ENCODE measurements at regions not wholly inside any gene's neighbourhood (a gene's known extent, or its start where the extent isn't known, plus 50 kb on each side); places are given as distances from the start of the nearest gene placed in this dataset.

- Histone ChIP-seq H3K4me3 (replicated peaks in 1 of 2; ENCODE audit: low read depth in 1 of 2, low read length in 2 of 2) (no peak overlapping the region), H3K9me2 (ENCODE audit: insufficient read depth) (no peaks in the 10 kb centered on the region), H2AFZ (ENCODE audit: low read depth, low read length, poor library complexity, severe bottlenecking) (no peak overlapping the region), H4K20me1 (ENCODE audit: insufficient read depth) (no peaks in the 10 kb centered on the region), H3K4me2 (ENCODE audit: low read length) (no peak overlapping the region), H3K9ac (ENCODE audit: low read length) (no peak overlapping the region), H3K9me3 (ENCODE audit: control insufficient read depth in 1 of 2, insufficient read depth in 1 of 2, low read depth in 1 of 2, low read length in 2 of 2) (no peaks in the 10 kb centered on the region), H3K4me1 (ENCODE audit: control insufficient read depth in 1 of 2, insufficient read depth in 2 of 2, low read length in 2 of 2) (peaks cover 20 to 23% of the 10 kb centered on the region in 2 experiments), H3K27me3 (ENCODE audit: insufficient read depth, low read length) (no peaks in the 10 kb centered on the region), H3K36me3 (ENCODE audit: control insufficient read depth in 1 of 2, insufficient read depth in 2 of 2, low read length in 2 of 2) (no peaks in the 10 kb centered on the region), H3K79me2 (ENCODE audit: insufficient read depth, low read length) (no peaks in the 10 kb centered on the region), H3K27ac (ENCODE audit: low read depth, low read length) (no peak overlapping the region)
- TF ChIP-seq CBX3 (IDR thresholded peaks at IDR 0.05; ENCODE audit: low read depth) (no peak), SP1 (IDR thresholded peaks at IDR 0.05; ENCODE audit: low read depth) (no peak), RAD21 (IDR thresholded peaks at IDR 0.05; ENCODE audit: low read depth) (no peak), ATF3 (IDR thresholded peaks at IDR 0.05) (no peak), EZH2 (IDR thresholded peaks at IDR 0.05) (no peak), ZFX (IDR thresholded peaks at IDR 0.05) (no peak), SIN3A (IDR thresholded peaks at IDR 0.05; ENCODE audit: low read depth) (no peak), TCF7L2 (IDR thresholded peaks at IDR 0.05; ENCODE audit: borderline replicate concordance, extremely low read depth, insufficient read depth, insufficient read length) (no peak), FOSL1 (IDR thresholded peaks at IDR 0.05; ENCODE audit: low read depth) (no peak), EZH2phosphoT487 (IDR thresholded peaks at IDR 0.05; ENCODE audit: borderline replicate concordance) (no peak), JUND (IDR thresholded peaks at IDR 0.05) (no peak), SRF (IDR thresholded peaks at IDR 0.05; ENCODE audit: low read depth) (no peak), MAX (IDR thresholded peaks at IDR 0.05) (no peak), POLR2A (IDR thresholded peaks at IDR 0.05; ENCODE audit: borderline replicate concordance, extremely low read depth, insufficient read depth, insufficient read length) (no peak), POLR2AphosphoS5 (IDR thresholded peaks at IDR 0.05; ENCODE audit: low read depth, low read length) (no peak), REST (IDR thresholded peaks at IDR 0.05; ENCODE audit: low read depth) (no peak), ZNF274 (IDR thresholded peaks at IDR 0.05; ENCODE audit: low read depth, low read length) (no peak), CTCF (IDR thresholded peaks at IDR 0.05 in 2 of 3, conservative IDR thresholded peaks at IDR 0.05 in 1 of 3; ENCODE audit: borderline replicate concordance in 1 of 3, insufficient read depth in 1 of 3, low read depth in 2 of 3, low read length in 2 of 3) (no peak), YY1 (IDR thresholded peaks at IDR 0.05; ENCODE audit: extremely low read depth, insufficient replicate concordance, low read depth, low read length) (no peak)
- ATAC-seq (no peak), DNase-seq (ENCODE audit: low read depth, low spot score) (no peak)
- intact Hi-C loops (cut with micrococcal nuclease): loop anchor here (5.0 kb wide), 3 partner anchors 156 to 409 kb away; no protein-coding TSS in a partner anchor
- RAD21 ChIA-PET (ENCODE audit: low non-redundant PET in 1 of 2, low total read pairs in 2 of 2, uncharacterized antibody in 2 of 2, unreplicated experiment in 2 of 2): interaction anchor here in 1 of 2 experiments (0.7 kb wide), 1 partner anchor 59 kb away, joined by 3 read pairs; no protein-coding TSS in a partner anchor
- POLR2A ChIA-PET: no interaction called here
- CTCF ChIA-PET: interaction anchor here (3.6 kb wide), 1 partner anchor 95 kb away, joined by 35 read pairs; the partner anchor contains the start of gene ZFP36L2
- BruUV-seq (replicated peaks): no TSS peak
Measured at GRCh38 chr2:43133336-43133707, 93.1 kb downstream of the ZFP36L2 start.
